Activated naive CD8-positive, alpha-beta T cell (primary cell): ENCODE measurements at regions not wholly inside any gene's neighbourhood (a gene's known extent, or its start where the extent isn't known, plus 50 kb on each side); places are given as distances from the start of the nearest gene placed in this dataset.

Experiments
- H3K27ac Mint-ChIP-seq: one replicate; pipeline ENCODE4 v1.8.0; 2021; ENCODE audit warnings: mixed read lengths
- H3K27me3 Mint-ChIP-seq: one replicate; pipeline ENCODE4 v1.8.0; 2021; ENCODE audit warnings: mixed read lengths
- H3K36me3 Mint-ChIP-seq: one replicate; pipeline ENCODE4 v1.8.0; 2021; ENCODE audit warnings: mixed read lengths
- H3K4me1 Mint-ChIP-seq: one replicate; pipeline ENCODE4 v1.8.0; 2021; ENCODE audit warnings: low read depth, mixed read lengths
- H3K4me3 Mint-ChIP-seq: one replicate; pipeline ENCODE4 v1.8.0; 2021; ENCODE audit warnings: mild to moderate bottlenecking, mixed read lengths
- H3K9me3 Mint-ChIP-seq: one replicate; pipeline ENCODE4 v1.8.0; 2021; ENCODE audit warnings: low read depth, mixed read lengths

- Mint-ChIP-seq H3K4me3 (no peak overlapping the region), H3K27me3 (peaks cover 4% of the 10 kb centered on the region), H3K4me1 (no peaks in the 10 kb centered on the region), H3K36me3 (no peaks in the 10 kb centered on the region), H3K9me3 (peaks cover 3% of the 10 kb centered on the region), H3K27ac (no peak overlapping the region)
Measured at GRCh38 chr17:13273806-13274205, 256.0 kb upstream of the ELAC2 start.

- no peak overlapping the region for H3K27ac Mint-ChIP-seq
- H3K36me3 Mint-ChIP-seq, result no peaks in the 10 kb centered on the region
- peaks cover 4% of the 10 kb centered on the region for H3K27me3 Mint-ChIP-seq
- peaks cover 3% of the 10 kb centered on the region for H3K9me3 Mint-ChIP-seq
- no peak overlapping the region for H3K4me3 Mint-ChIP-seq
- no peaks in the 10 kb centered on the region for H3K4me1 Mint-ChIP-seq
Measured at GRCh38 chr17:13272296-13272695, 254.5 kb upstream of the ELAC2 start.

GRCh38 chr17:13268791-13269595 lies 251.2 kb upstream of the ELAC2 start:
- Mint-ChIP-seq H3K4me1 (no peaks in the 10 kb centered on the region), H3K27me3 (peaks cover 11% of the 10 kb centered on the region)

GRCh38 chr17:13266606-13267005 lies 248.8 kb upstream of the ELAC2 start:
- Mint-ChIP-seq H3K36me3 (no peaks in the 10 kb centered on the region), H3K27ac (no peak overlapping the region), H3K9me3 (peaks cover 3% of the 10 kb centered on the region), H3K4me3 (no peak overlapping the region), H3K27me3 (peaks cover 11% of the 10 kb centered on the region), H3K4me1 (no peaks in the 10 kb centered on the region)

More at GRCh38 chr17:13268791-13269595, 251.2 kb upstream of the ELAC2 start:
- Mint-ChIP-seq H3K27ac (no peak overlapping the region), H3K4me3 (no peak overlapping the region), H3K9me3 (peaks cover 3% of the 10 kb centered on the region), H3K36me3 (no peaks in the 10 kb centered on the region)

GRCh38 chr17:13265311-13265710 lies 247.5 kb upstream of the ELAC2 start:
- H3K4me1 Mint-ChIP-seq, result no peaks in the 10 kb centered on the region

GRCh38 chr17:13263746-13264145 lies 245.9 kb upstream of the ELAC2 start:
- H3K9me3 Mint-ChIP-seq, result no peaks in the 10 kb centered on the region
- peaks cover 6% of the 10 kb centered on the region for H3K27me3 Mint-ChIP-seq
- no peaks in the 10 kb centered on the region for H3K36me3 Mint-ChIP-seq
- H3K4me1 Mint-ChIP-seq, result no peaks in the 10 kb centered on the region
- no peak overlapping the region for H3K27ac Mint-ChIP-seq
- no peak overlapping the region for H3K4me3 Mint-ChIP-seq

More at GRCh38 chr17:13265311-13265710, 247.5 kb upstream of the ELAC2 start:
- no peaks in the 10 kb centered on the region for H3K9me3 Mint-ChIP-seq
- H3K27ac Mint-ChIP-seq, result no peak overlapping the region
- H3K27me3 Mint-ChIP-seq, result peaks cover 9% of the 10 kb centered on the region
- H3K4me3 Mint-ChIP-seq, result no peak overlapping the region
- no peaks in the 10 kb centered on the region for H3K36me3 Mint-ChIP-seq

- no peak overlapping the region for H3K27ac Mint-ChIP-seq
- no peak overlapping the region for H3K4me3 Mint-ChIP-seq
- no peaks in the 10 kb centered on the region for H3K27me3 Mint-ChIP-seq
- H3K36me3 Mint-ChIP-seq, result no peaks in the 10 kb centered on the region
- no peaks in the 10 kb centered on the region for H3K4me1 Mint-ChIP-seq
- no peaks in the 10 kb centered on the region for H3K9me3 Mint-ChIP-seq
Measured at GRCh38 chr17:13256545-13256944, 238.7 kb upstream of the ELAC2 start.

- H3K9me3 Mint-ChIP-seq, result no peaks in the 10 kb centered on the region
- H3K4me1 Mint-ChIP-seq, result no peaks in the 10 kb centered on the region
- H3K27ac Mint-ChIP-seq, result no peak overlapping the region
- H3K36me3 Mint-ChIP-seq, result no peaks in the 10 kb centered on the region
- no peak overlapping the region for H3K4me3 Mint-ChIP-seq
- H3K27me3 Mint-ChIP-seq, result no peaks in the 10 kb centered on the region
Measured at GRCh38 chr17:13253733-13254410, 236.0 kb upstream of the ELAC2 start.

GRCh38 chr17:13244513-13244912 lies 226.7 kb upstream of the ELAC2 start:
- H3K9me3 Mint-ChIP-seq, result no peaks in the 10 kb centered on the region
- no peaks in the 10 kb centered on the region for H3K4me1 Mint-ChIP-seq
- H3K36me3 Mint-ChIP-seq, result no peaks in the 10 kb centered on the region
- H3K4me3 Mint-ChIP-seq, result no peak overlapping the region
- H3K27me3 Mint-ChIP-seq, result no peaks in the 10 kb centered on the region
- H3K27ac Mint-ChIP-seq, result no peak overlapping the region

GRCh38 chr17:13243585-13243984 lies 225.8 kb upstream of the ELAC2 start:
- no peaks in the 10 kb centered on the region for H3K9me3 Mint-ChIP-seq
- no peak overlapping the region for H3K4me3 Mint-ChIP-seq
- no peak overlapping the region for H3K27ac Mint-ChIP-seq
- H3K27me3 Mint-ChIP-seq, result peaks cover 2% of the 10 kb centered on the region
- H3K4me1 Mint-ChIP-seq, result no peaks in the 10 kb centered on the region
- no peaks in the 10 kb centered on the region for H3K36me3 Mint-ChIP-seq

GRCh38 chr17:13240851-13241250 lies 223.0 kb upstream of the ELAC2 start:
- Mint-ChIP-seq H3K27ac (no peak overlapping the region), H3K4me1 (no peaks in the 10 kb centered on the region), H3K36me3 (no peaks in the 10 kb centered on the region), H3K4me3 (no peak overlapping the region), H3K27me3 (peaks cover 4% of the 10 kb centered on the region), H3K9me3 (no peaks in the 10 kb centered on the region)

- H3K9me3 Mint-ChIP-seq, result no peaks in the 10 kb centered on the region
- H3K4me1 Mint-ChIP-seq, result no peaks in the 10 kb centered on the region
- no peaks in the 10 kb centered on the region for H3K36me3 Mint-ChIP-seq
- peaks cover 3% of the 10 kb centered on the region for H3K27me3 Mint-ChIP-seq
- no peak overlapping the region for H3K27ac Mint-ChIP-seq
- no peak overlapping the region for H3K4me3 Mint-ChIP-seq
Measured at GRCh38 chr17:13230350-13231264, 212.8 kb upstream of the ELAC2 start.

- Mint-ChIP-seq H3K27me3 (peaks cover 3% of the 10 kb centered on the region), H3K27ac (no peak overlapping the region), H3K4me1 (no peaks in the 10 kb centered on the region), H3K9me3 (no peaks in the 10 kb centered on the region), H3K4me3 (no peak overlapping the region), H3K36me3 (no peaks in the 10 kb centered on the region)
Measured at GRCh38 chr17:13228225-13228624, 210.4 kb upstream of the ELAC2 start.

GRCh38 chr17:13222975-13223374 lies 205.1 kb upstream of the ELAC2 start:
- Mint-ChIP-seq H3K27me3 (peaks cover 3% of the 10 kb centered on the region), H3K27ac (no peak overlapping the region), H3K9me3 (no peaks in the 10 kb centered on the region), H3K4me1 (no peaks in the 10 kb centered on the region), H3K36me3 (no peaks in the 10 kb centered on the region), H3K4me3 (no peak overlapping the region)

- Mint-ChIP-seq H3K36me3 (no peaks in the 10 kb centered on the region), H3K27ac (no peak overlapping the region)
Measured at GRCh38 chr17:13212860-13213259, 195.0 kb upstream of the ELAC2 start.

More at GRCh38 chr17:13212860-13213259, 195.0 kb upstream of the ELAC2 start:
- Mint-ChIP-seq H3K4me3 (no peak overlapping the region), H3K27me3 (peaks cover 6% of the 10 kb centered on the region), H3K9me3 (no peaks in the 10 kb centered on the region), H3K4me1 (no peaks in the 10 kb centered on the region)
